ENCODE measurements at regions not wholly inside any gene's neighbourhood (a gene's known extent, or its start where the extent isn't known, plus 50 kb on each side); places are given as distances from the start of the nearest gene placed in this dataset.

- DNase-seq (ENCODE audit: extremely low read depth, low read depth): no peak
- TF ChIP-seq CTCF (IDR thresholded peaks at IDR 0.05; ENCODE audit: low read depth, low read length): no peak
These were observed 63.6 kb upstream of the MEF2A start for GRCh38 chr15:99502182-99502581.

- TF ChIP-seq CTCF (IDR thresholded peaks at IDR 0.05; ENCODE audit: low read depth, low read length): no peak
These were observed 63.1 kb upstream of the MEF2A start for GRCh38 chr15:99502661-99503060.

DNA sequence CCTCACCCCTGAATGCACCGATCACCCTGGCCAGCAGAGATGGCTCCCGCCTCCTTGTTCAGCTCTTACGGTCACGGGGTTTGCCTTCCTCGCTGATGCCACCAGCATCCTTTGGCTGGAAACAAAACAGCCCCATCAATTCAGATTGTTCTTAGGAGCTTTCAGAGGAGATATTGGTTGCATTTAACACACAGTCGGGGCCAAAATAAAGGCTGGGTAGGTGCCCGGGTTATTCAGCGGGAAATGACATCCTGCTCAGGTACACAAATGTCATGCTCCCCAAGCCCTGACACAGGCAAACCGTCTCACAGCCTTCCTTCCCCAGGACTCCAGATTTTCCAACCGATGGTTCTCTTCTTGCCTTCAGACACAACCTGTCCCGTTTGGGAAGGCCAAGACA, 62.4 kb upstream of the MEF2A start:
- no peak for TF ChIP-seq CTCF (IDR thresholded peaks at IDR 0.05; ENCODE audit: low read depth, low read length)
- DNase-seq (ENCODE audit: extremely low read depth, low read depth): no peak

More at GRCh38 chr15:99502661-99503060, 63.1 kb upstream of the MEF2A start:
- DNase-seq (ENCODE audit: extremely low read depth, low read depth): no peak

DNA sequence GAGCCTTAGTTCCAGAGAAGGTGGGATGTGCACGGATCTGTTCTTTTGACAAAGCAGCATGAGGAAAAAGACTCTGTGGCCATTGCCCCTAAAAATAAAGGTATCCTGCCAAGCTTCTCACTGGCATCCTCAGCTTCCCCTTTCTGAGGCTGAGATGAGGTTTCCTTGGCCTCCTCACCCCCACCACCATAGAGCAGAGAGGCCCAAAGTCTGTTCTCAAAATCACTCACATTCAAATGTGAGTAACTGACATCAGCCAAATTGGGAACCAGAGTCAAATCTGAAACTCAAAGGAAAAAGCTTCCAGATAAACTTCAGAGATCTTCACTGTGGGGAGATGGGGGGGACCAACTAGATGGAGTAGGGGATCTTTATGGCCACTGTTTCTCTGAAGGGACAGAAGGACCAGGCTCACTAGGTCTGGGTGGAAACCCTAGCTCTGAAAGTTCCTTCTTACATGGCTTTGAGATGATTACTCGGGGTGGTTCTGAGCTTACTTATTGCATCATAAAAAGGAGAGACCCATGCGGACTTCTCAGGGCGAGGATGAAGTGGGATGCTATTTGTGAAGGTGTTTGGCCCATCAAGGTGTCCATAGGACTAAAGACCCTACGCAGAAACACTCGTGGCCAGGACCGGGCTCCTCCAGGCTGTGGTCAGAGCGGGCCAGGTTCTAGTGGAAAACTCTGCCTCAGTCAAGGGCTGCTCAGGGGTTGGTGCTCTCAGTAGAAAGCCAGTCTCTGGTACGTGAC, 61.5 kb upstream of the MEF2A start:
- TF ChIP-seq CTCF (IDR thresholded peaks at IDR 0.05; ENCODE audit: low read depth, low read length): no peak
- no peak for DNase-seq (ENCODE audit: extremely low read depth, low read depth)

DNA sequence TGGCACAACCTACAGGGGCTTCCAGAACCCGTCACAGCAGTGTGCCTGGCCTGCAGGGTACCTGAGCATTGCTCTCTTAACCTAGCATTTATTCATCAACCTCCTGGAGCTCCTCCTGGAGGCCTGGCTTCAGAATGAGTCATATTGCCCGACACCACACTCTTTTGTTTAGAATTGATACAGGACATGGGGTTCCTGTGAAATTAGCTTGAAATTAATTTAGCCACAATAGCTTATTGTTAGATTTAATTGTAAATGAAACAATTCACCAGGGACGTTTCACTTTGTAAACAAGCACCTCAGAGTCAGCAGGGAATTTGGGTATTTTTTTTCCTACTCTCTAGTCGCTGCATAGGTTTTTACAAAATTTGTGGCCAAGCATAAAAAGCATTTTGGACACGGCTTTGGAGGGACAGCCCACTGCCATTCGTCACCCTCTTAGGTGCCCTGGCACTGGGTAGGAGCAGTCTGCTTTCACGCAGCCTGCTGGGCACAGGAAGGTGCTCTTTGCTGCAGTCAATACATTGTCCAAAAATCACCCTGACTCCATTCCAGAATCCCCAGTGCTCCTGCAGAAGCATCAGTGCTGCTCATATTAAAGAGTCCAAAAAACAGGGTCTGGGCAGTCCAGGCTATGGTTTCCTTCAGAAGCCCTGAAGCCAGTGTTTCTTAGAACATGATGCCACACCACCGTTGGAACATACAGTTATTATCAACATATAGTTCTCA, 60.8 kb upstream of the MEF2A start:
- no peak; the same call in none of the 2 replicates for TF ChIP-seq CTCF (IDR thresholded peaks at IDR 0.05; ENCODE audit: low read depth, low read length)
- no peak for DNase-seq (ENCODE audit: extremely low read depth, low read depth)

GRCh38 chr15:99506399-99506798, 59.4 kb upstream of the MEF2A start:
- no peak for DNase-seq (ENCODE audit: extremely low read depth, low read depth)
- no peak for TF ChIP-seq CTCF (IDR thresholded peaks at IDR 0.05; ENCODE audit: low read depth, low read length)

DNA sequence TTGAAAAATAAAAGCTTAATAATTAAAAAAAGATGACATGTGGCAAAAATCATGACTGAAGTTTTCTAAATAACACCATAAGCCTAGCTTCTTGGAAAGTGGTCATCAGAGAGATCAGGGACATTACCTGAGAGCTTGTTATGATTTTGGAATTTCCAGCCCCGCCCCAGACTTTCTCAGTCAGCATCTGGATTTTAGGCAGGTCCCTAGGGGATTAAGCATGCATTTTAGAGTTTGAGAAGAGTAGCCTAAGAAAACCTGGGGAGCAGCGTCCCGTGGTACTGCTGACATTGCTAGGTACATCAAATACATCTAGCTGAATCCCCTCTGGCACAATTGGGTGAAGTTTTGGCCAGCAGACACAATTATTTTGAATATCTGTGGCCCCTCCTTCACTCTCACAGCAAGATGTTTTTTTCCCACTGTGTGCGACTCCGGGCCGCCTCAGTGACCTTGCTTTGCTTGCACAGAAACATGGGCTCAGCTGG, 58.7 kb upstream of the MEF2A start:
- TF ChIP-seq CTCF (IDR thresholded peaks at IDR 0.05; ENCODE audit: low read depth, low read length): no peak

More for the DNA sequence above, 58.7 kb upstream of the MEF2A start:
- DNase-seq (ENCODE audit: extremely low read depth, low read depth): no peak
